Endothelial cell of umbilical vein (primary cell): ENCODE measurements at regions not wholly inside any gene's neighbourhood (a gene's known extent, or its start where the extent isn't known, plus 50 kb on each side); places are given as distances from the start of the nearest gene placed in this dataset.

Source experiments
- BruUV-seq: library from RNA; stranded (reverse); fragments of 400-500 nt; replicated peaks from 2 replicates; lab custom pipeline; 2021; lab: Mats Ljungman, UMichigan
- CTCF ChIA-PET: fragments of 300-600, 350-600 bp; sonication (Branson Sonifier 250); formaldehyde crosslinking; loops from one replicate; lab custom pipeline; 2021; ENCODE audit warnings: antibody characterized with exemption, inconsistent platforms; lab: Charles Lee
- POLR2A ChIA-PET: fragments of 300-600, 350-600 bp; sonication (Branson Sonifier 250); formaldehyde crosslinking; loops from one replicate; lab custom pipeline; 2021; ENCODE audit warnings: antibody characterized with exemption, inconsistent platforms; lab: Charles Lee
- DNase-seq: peaks from one replicate; pipeline ENCODE4 v3.0.0-alpha.2; 2011; ENCODE audit warnings: low read depth, low spot score
- FAIRE-seq: peaks from 2 replicates; lab custom pipeline; 2011; peaks lifted over from hg19 to GRCh38; lab: Jason Lieb, UNC
- H2AFZ ChIP-seq: 2 replicates; pipeline ENCODE4 v1.6.0; 2012; ENCODE audit warnings: low read depth, low read length, control low read depth, inconsistent platforms
- H3K27ac ChIP-seq: 2 replicates; pipeline ENCODE4 v1.5.1; 2011; ENCODE audit warnings: low read depth, mild to moderate bottlenecking, control low read depth, low read length, moderate library complexity; ENCODE audit not compliant: insufficient read depth
- H3K27me3 ChIP-seq, 2 experiments: 2 replicates each; pipeline versions ENCODE4 v1.6.0 to v1.6.1; 2011; ENCODE audit warnings: low read length in 2 of 2, mixed read lengths in 1 of 2; ENCODE audit not compliant: control insufficient read depth in 2 of 2, insufficient read depth in 2 of 2
- H3K36me3 ChIP-seq, 2 experiments: 2 replicates in 1 of 2; 3 replicates in 1 of 2; pipeline ENCODE4 v1.5.1; 2011; ENCODE audit warnings: low read length in 2 of 2, mild to moderate bottlenecking in 1 of 2, moderate library complexity in 1 of 2; ENCODE audit not compliant: control insufficient read depth in 2 of 2, insufficient read depth in 2 of 2; ENCODE audit errors: extremely low read depth in 1 of 2
- H3K4me1 ChIP-seq: 3 replicates; pipeline ENCODE4 v1.5.1; 2011; ENCODE audit warnings: mild to moderate bottlenecking, low read length; ENCODE audit not compliant: control insufficient read depth, insufficient read depth; ENCODE audit errors: extremely low read depth
- H3K4me2 ChIP-seq: 2 replicates; pipeline ENCODE4 v1.6.1; 2011; ENCODE audit warnings: low read length, control low read depth, mixed read lengths; ENCODE audit not compliant: insufficient read depth
- H3K4me3 ChIP-seq, 3 experiments: fragments of 200-600 bp in 1 of 3; sonication (generic), shearing (Covaris generic) in 1 of 3; replicated peaks in 1 of 3; 2 replicates each; pipeline ENCODE4 v1.5.1; 2011 to 2016; ENCODE audit warnings: control low read depth in 3 of 3, low read length in 3 of 3, mild to moderate bottlenecking in 2 of 3, inconsistent platforms in 1 of 3, low read depth in 1 of 3, moderate library complexity in 1 of 3; ENCODE audit not compliant: insufficient read depth in 1 of 3
- H3K79me2 ChIP-seq: 2 replicates; pipeline ENCODE4 v1.6.0; 2012; ENCODE audit warnings: low read length, inconsistent platforms; ENCODE audit not compliant: control insufficient read depth, insufficient read depth
- H3K9ac ChIP-seq: replicated peaks from 2 replicates; pipeline ENCODE3; 2011; ENCODE audit warnings: low read length, control low read depth; ENCODE audit not compliant: insufficient read depth; ENCODE audit errors: extremely low read depth
- H3K9me1 ChIP-seq: replicated peaks from 3 replicates; pipeline ENCODE4 v1.6.0; 2011; ENCODE audit warnings: mild to moderate bottlenecking, low read length; ENCODE audit not compliant: control insufficient read depth, insufficient read depth; ENCODE audit errors: extremely low read depth
- H3K9me3 ChIP-seq: replicated peaks from 2 replicates; pipeline ENCODE4 v1.5.1; 2012; ENCODE audit warnings: low read length, inconsistent platforms; ENCODE audit not compliant: control insufficient read depth, insufficient read depth
- H4K20me1 ChIP-seq: replicated peaks from 2 replicates; pipeline ENCODE3; 2011; ENCODE audit warnings: mild to moderate bottlenecking, low read length; ENCODE audit not compliant: control insufficient read depth, insufficient read depth; ENCODE audit errors: extremely low read depth
- EZH2 ChIP-seq: IDR thresholded peaks from 2 replicates; pipeline ENCODE4 v1.6.1; 2012; ENCODE audit warnings: borderline replicate concordance, low read depth, mild to moderate bottlenecking, moderate library complexity, low read length, inconsistent platforms; ENCODE audit not compliant: severe bottlenecking
- FOS ChIP-seq: IDR thresholded peaks from 2 replicates; pipeline ENCODE4 v1.6.1; 2011; ENCODE audit warnings: mild to moderate bottlenecking, low read length, moderate library complexity, borderline replicate concordance; ENCODE audit not compliant: insufficient read depth
- GATA2 ChIP-seq: IDR thresholded peaks from 2 replicates; pipeline ENCODE4 v1.7.0; 2011; ENCODE audit warnings: low read depth, mild to moderate bottlenecking, moderate library complexity, mixed read lengths, low read length; ENCODE audit not compliant: insufficient read length, insufficient read depth
- JUN ChIP-seq: IDR thresholded peaks from 2 replicates; pipeline ENCODE4 v1.6.1; 2011; ENCODE audit warnings: borderline replicate concordance, low read depth; ENCODE audit not compliant: insufficient read length, insufficient read depth
- MYC ChIP-seq: IDR thresholded peaks from one replicate; pipeline ENCODE4 v1.6.1; 2011; ENCODE audit warnings: mild to moderate bottlenecking, low read depth, low read length
- POLR2A ChIP-seq: IDR thresholded peaks from 2 replicates; pipeline ENCODE4 v1.6.1; 2012; ENCODE audit warnings: low read depth, mild to moderate bottlenecking, control low read depth, low read length
- POLR2AphosphoS5 ChIP-seq: IDR thresholded peaks from 2 replicates; pipeline ENCODE4 v1.6.1; 2012; ENCODE audit warnings: low read depth, mild to moderate bottlenecking, control low read depth, low read length, moderate library complexity; ENCODE audit not compliant: insufficient read depth
- dilution Hi-C: fragments of 300-500 bp; cut with MboI; formaldehyde crosslinking; loops from one replicate; pipeline ENCODE4 v1.15.0; 2019; ENCODE audit warnings: low sequenced_read_pairs; ENCODE audit not compliant: extremely low pct_ligation_motif_present
- intact Hi-C: fragments of 100-400 bp; cut with micrococcal nuclease; formaldehyde crosslinking; loops from one replicate; pipeline ENCODE4 v1.10.0; 2022
- TF ChIP-seq, protein P1 (sequence below), 2 donors: IDR thresholded peaks; 1 replicate in 1 of 2; 2 replicates in 1 of 2; pipeline ENCODE4 v1.5.1; 2011; ENCODE audit warnings: low read length in 2 of 2, mild to moderate bottlenecking in 2 of 2, moderate library complexity in 2 of 2, control low read depth in 1 of 2, inconsistent platforms in 1 of 2, low read depth in 1 of 2; ENCODE audit not compliant: insufficient read depth in 1 of 2; ENCODE audit errors: extremely low read depth in 1 of 2
- TF ChIP-seq, protein P2 (sequence below): IDR thresholded peaks from 2 replicates; pipeline ENCODE4 v1.6.1; 2011; ENCODE audit not compliant: insufficient read depth, insufficient read length

DNA sequence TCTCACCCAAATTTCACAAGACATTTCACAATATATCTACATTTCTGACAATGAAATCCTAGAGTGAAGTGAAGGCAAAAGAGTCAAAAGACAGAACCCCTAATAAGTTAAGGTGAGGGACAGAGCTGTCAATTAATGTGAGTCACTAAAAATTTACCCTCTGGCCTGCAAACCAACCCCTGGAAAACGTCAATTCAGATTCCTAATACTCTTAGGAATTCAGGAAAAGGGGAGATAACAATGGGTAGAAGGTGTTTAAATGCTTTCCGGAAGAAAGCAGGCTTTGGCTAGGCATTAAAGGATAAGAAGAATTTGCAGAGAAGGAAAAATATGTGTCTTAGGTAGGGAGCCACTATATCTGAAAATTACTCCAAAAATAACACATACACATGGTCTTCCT lies 299.6 kb downstream of the INHBA start:
- dilution Hi-C loops, result no loop called here
- CTCF ChIA-PET, result no interaction called here
- no peak overlapping the region for H3K9ac ChIP-seq
- TF ChIP-seq, protein P1, sequence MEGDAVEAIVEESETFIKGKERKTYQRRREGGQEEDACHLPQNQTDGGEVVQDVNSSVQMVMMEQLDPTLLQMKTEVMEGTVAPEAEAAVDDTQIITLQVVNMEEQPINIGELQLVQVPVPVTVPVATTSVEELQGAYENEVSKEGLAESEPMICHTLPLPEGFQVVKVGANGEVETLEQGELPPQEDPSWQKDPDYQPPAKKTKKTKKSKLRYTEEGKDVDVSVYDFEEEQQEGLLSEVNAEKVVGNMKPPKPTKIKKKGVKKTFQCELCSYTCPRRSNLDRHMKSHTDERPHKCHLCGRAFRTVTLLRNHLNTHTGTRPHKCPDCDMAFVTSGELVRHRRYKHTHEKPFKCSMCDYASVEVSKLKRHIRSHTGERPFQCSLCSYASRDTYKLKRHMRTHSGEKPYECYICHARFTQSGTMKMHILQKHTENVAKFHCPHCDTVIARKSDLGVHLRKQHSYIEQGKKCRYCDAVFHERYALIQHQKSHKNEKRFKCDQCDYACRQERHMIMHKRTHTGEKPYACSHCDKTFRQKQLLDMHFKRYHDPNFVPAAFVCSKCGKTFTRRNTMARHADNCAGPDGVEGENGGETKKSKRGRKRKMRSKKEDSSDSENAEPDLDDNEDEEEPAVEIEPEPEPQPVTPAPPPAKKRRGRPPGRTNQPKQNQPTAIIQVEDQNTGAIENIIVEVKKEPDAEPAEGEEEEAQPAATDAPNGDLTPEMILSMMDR (IDR thresholded peaks at IDR 0.05; ENCODE audit: extremely low read depth in 1 of 2, insufficient read depth in 1 of 2, low read depth in 1 of 2, low read length in 2 of 2), result no peak
- TF ChIP-seq GATA2 (no peak), EZH2 (no peak), FOS (no peak), JUN (no peak), POLR2A (no peak), MYC (no peak), POLR2AphosphoS5 (no peak)
- TF ChIP-seq, protein P2, sequence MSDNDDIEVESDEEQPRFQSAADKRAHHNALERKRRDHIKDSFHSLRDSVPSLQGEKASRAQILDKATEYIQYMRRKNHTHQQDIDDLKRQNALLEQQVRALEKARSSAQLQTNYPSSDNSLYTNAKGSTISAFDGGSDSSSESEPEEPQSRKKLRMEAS, result no peak
- POLR2A ChIA-PET, result no interaction called here
- H3K79me2 ChIP-seq, result no peaks in the 10 kb centered on the region
- H3K27ac ChIP-seq, result no peak overlapping the region
- no TSS peak for BruUV-seq
- intact Hi-C loops, result no loop called here
- FAIRE-seq (no peak), DNase-seq (no peak)
- no peaks in the 10 kb centered on the region for H3K36me3 ChIP-seq
- H3K4me1 ChIP-seq, result no peaks in the 10 kb centered on the region
- H3K4me3 ChIP-seq, result no peak overlapping the region
- no peak overlapping the region for H2AFZ ChIP-seq
- H3K27me3 ChIP-seq, result no peaks in the 10 kb centered on the region
- H3K9me1 ChIP-seq, result no peaks in the 10 kb centered on the region
- no peaks in the 10 kb centered on the region for H4K20me1 ChIP-seq
- H3K4me2 ChIP-seq, result no peak overlapping the region
- no peaks in the 10 kb centered on the region for H3K9me3 ChIP-seq
